SU-DHL-6 (cell line): ENCODE measurements at regions not wholly inside any gene's neighbourhood (a gene's known extent, or its start where the extent isn't known, plus 50 kb on each side); places are given as distances from the start of the nearest gene placed in this dataset.

Experiments used
- EZH2phosphoT487 ChIP-seq: fragments of 200-600 bp; sonication (generic), shearing (Covaris generic); conservative IDR thresholded peaks from 2 replicates; pipeline ENCODE4 v1.6.1; 2018; ENCODE audit warnings: mild to moderate bottlenecking, antibody characterized with exemption, low read length, moderate library complexity, mixed read lengths
- TF ChIP-seq, protein P1 (sequence below): fragments of 200-600 bp; sonication (generic); IDR thresholded peaks from one replicate; pipeline ENCODE4 v1.5.1; 2017; ENCODE audit warnings: antibody characterized with exemption, mild to moderate bottlenecking, low read length, moderate library complexity; ENCODE audit not compliant: insufficient read depth, poor library complexity, severe bottlenecking

DNA sequence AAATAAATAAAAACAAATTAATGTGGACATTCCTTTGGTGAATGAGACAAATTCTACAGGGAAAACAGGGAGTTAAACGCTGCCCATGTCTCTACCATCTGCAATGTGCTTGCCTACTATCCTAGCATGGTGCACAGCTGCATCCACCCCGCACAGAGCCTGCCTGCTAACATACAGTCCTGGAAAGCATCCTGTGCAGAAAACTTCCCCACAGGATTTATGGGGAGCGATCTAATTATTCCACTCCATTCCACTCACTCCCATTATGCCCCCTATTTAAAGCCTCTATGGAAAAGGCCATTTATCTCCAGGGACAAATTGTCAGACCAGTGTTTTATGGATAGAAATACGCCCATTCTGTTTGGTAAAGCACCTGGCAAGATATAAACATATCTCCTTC, 144.5 kb downstream of the MAF start:
- TF ChIP-seq, protein P1, sequence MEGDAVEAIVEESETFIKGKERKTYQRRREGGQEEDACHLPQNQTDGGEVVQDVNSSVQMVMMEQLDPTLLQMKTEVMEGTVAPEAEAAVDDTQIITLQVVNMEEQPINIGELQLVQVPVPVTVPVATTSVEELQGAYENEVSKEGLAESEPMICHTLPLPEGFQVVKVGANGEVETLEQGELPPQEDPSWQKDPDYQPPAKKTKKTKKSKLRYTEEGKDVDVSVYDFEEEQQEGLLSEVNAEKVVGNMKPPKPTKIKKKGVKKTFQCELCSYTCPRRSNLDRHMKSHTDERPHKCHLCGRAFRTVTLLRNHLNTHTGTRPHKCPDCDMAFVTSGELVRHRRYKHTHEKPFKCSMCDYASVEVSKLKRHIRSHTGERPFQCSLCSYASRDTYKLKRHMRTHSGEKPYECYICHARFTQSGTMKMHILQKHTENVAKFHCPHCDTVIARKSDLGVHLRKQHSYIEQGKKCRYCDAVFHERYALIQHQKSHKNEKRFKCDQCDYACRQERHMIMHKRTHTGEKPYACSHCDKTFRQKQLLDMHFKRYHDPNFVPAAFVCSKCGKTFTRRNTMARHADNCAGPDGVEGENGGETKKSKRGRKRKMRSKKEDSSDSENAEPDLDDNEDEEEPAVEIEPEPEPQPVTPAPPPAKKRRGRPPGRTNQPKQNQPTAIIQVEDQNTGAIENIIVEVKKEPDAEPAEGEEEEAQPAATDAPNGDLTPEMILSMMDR, result no peak
- no peak for TF ChIP-seq EZH2phosphoT487
